Glutamatergic neuron (in vitro differentiated cells): ENCODE measurements at regions not wholly inside any gene's neighbourhood (a gene's known extent, or its start where the extent isn't known, plus 50 kb on each side); places are given as distances from the start of the nearest gene placed in this dataset.

ENCODE experiments used
- DNase-seq: peaks from one replicate; pipeline ENCODE4 v3.0.0; 2022
- H3K27ac Mint-ChIP-seq: one replicate; pipeline ENCODE4 v1.8.0; 2020; ENCODE audit warnings: mild to moderate bottlenecking, mixed read lengths, inconsistent platforms; ENCODE audit not compliant: unreplicated experiment
- H3K27me3 Mint-ChIP-seq: one replicate; pipeline ENCODE4 v1.8.0; 2020; ENCODE audit warnings: mild to moderate bottlenecking, moderate library complexity, mixed read lengths, inconsistent platforms; ENCODE audit not compliant: unreplicated experiment
- H3K36me3 Mint-ChIP-seq: one replicate; pipeline ENCODE4 v1.8.0; 2020; ENCODE audit warnings: mild to moderate bottlenecking, mixed read lengths, inconsistent platforms; ENCODE audit not compliant: unreplicated experiment
- H3K4me1 Mint-ChIP-seq: one replicate; pipeline ENCODE4 v1.8.0; 2020; ENCODE audit warnings: mild to moderate bottlenecking, low read depth, mixed read lengths, inconsistent platforms; ENCODE audit not compliant: unreplicated experiment
- H3K4me3 Mint-ChIP-seq: one replicate; pipeline ENCODE4 v1.8.0; 2020; ENCODE audit warnings: mild to moderate bottlenecking, mixed read lengths, inconsistent platforms; ENCODE audit not compliant: unreplicated experiment
- H3K9me3 Mint-ChIP-seq: one replicate; pipeline ENCODE4 v1.8.0; 2020; ENCODE audit warnings: mild to moderate bottlenecking, moderate library complexity, mixed read lengths, inconsistent platforms; ENCODE audit not compliant: unreplicated experiment
- TF ChIP-seq, protein P1 (sequence below): fragments of 200-600 bp; sonication (generic); IDR thresholded peaks from one replicate; pipeline ENCODE4 v1.5.0; 2021; ENCODE audit not compliant: partially characterized antibody, unreplicated experiment

- peaks cover 7% of the 10 kb centered on the region for H3K4me1 Mint-ChIP-seq
- DNase-seq, result no peak
- H3K36me3 Mint-ChIP-seq, result no peaks in the 10 kb centered on the region
- peaks cover 2% of the 10 kb centered on the region for H3K9me3 Mint-ChIP-seq
- no peak overlapping the region for H3K4me3 Mint-ChIP-seq
- no peak overlapping the region for H3K27ac Mint-ChIP-seq
- TF ChIP-seq, protein P1, sequence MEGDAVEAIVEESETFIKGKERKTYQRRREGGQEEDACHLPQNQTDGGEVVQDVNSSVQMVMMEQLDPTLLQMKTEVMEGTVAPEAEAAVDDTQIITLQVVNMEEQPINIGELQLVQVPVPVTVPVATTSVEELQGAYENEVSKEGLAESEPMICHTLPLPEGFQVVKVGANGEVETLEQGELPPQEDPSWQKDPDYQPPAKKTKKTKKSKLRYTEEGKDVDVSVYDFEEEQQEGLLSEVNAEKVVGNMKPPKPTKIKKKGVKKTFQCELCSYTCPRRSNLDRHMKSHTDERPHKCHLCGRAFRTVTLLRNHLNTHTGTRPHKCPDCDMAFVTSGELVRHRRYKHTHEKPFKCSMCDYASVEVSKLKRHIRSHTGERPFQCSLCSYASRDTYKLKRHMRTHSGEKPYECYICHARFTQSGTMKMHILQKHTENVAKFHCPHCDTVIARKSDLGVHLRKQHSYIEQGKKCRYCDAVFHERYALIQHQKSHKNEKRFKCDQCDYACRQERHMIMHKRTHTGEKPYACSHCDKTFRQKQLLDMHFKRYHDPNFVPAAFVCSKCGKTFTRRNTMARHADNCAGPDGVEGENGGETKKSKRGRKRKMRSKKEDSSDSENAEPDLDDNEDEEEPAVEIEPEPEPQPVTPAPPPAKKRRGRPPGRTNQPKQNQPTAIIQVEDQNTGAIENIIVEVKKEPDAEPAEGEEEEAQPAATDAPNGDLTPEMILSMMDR, result no peak
- no peaks in the 10 kb centered on the region for H3K27me3 Mint-ChIP-seq
Measured at GRCh38 chr7:81430150-81430549, 339.7 kb downstream of the HGF start.

- Mint-ChIP-seq H3K36me3 (no peaks in the 10 kb centered on the region), H3K27me3 (no peaks in the 10 kb centered on the region), H3K4me3 (no peak overlapping the region), H3K27ac (no peak overlapping the region), H3K4me1 (peaks cover 4% of the 10 kb centered on the region), H3K9me3 (peaks cover 2% of the 10 kb centered on the region)
- TF ChIP-seq, protein P1, result no peak
- DNase-seq, result no peak
Measured at GRCh38 chr7:81427461-81427860, 342.4 kb downstream of the HGF start.

GRCh38 chr7:81420526-81421226, 349.2 kb downstream of the HGF start:
- Mint-ChIP-seq H3K4me1 (no peaks in the 10 kb centered on the region), H3K9me3 (no peaks in the 10 kb centered on the region), H3K36me3 (no peaks in the 10 kb centered on the region), H3K27me3 (no peaks in the 10 kb centered on the region), H3K27ac (no peak overlapping the region), H3K4me3 (no peak overlapping the region)
- TF ChIP-seq, protein P1, result no peak
- DNase-seq, result no peak

- Mint-ChIP-seq H3K27me3 (no peaks in the 10 kb centered on the region), H3K4me1 (no peaks in the 10 kb centered on the region), H3K27ac (no peak overlapping the region), H3K36me3 (no peaks in the 10 kb centered on the region), H3K9me3 (no peaks in the 10 kb centered on the region), H3K4me3 (no peak overlapping the region)
- DNase-seq, result no peak
- TF ChIP-seq, protein P1, result no peak
Measured at GRCh38 chr7:81419731-81420130, 350.1 kb downstream of the HGF start.

DNA sequence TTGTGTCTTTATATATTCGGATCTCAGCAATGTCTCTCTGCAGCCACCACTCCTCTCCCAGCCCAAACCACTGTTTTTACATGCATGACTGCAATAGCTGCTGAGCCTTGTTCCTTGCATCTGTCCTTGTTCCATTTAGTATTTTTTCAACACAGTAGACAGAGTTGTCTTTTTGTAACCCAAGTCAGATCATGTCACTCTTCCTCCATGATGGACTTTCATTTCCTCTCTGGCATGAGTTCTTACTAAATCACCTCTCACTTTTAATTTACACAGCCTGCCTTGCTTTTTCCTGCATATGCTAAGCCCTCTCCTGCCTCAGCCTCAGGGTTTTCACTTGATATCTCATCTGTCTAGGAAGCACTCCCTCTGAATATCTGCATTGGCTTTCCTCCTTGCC, 353.2 kb downstream of the HGF start:
- no peak overlapping the region for H3K27ac Mint-ChIP-seq
- H3K4me1 Mint-ChIP-seq, result no peaks in the 10 kb centered on the region
- no peak for DNase-seq
- no peaks in the 10 kb centered on the region for H3K9me3 Mint-ChIP-seq
- no peak overlapping the region for H3K4me3 Mint-ChIP-seq
- TF ChIP-seq, protein P1, result no peak
- H3K36me3 Mint-ChIP-seq, result no peaks in the 10 kb centered on the region
- no peaks in the 10 kb centered on the region for H3K27me3 Mint-ChIP-seq
